GM21390 (cell line): ENCODE measurements at regions not wholly inside any gene's neighbourhood (a gene's known extent, or its start where the extent isn't known, plus 50 kb on each side); places are given as distances from the start of the nearest gene placed in this dataset.

Source experiments
- ATAC-seq: cut with Tn5 transposase; IDR thresholded peaks from one replicate; pipeline ENCODE4 v1.9.1; 2021; ENCODE audit not compliant: unreplicated experiment

- ATAC-seq = no peak
Measured at GRCh38 chr6:77535172-77535571, 71.9 kb upstream of the HTR1B start.

- no peak for ATAC-seq
Measured at GRCh38 chr6:77536701-77537100, 73.4 kb upstream of the HTR1B start.

GRCh38 chr6:77543601-77544000 lies 80.3 kb upstream of the HTR1B start:
- no peak for ATAC-seq

- ATAC-seq = no peak
Measured at GRCh38 chr6:77548190-77548589, 84.9 kb upstream of the HTR1B start.

- ATAC-seq = no peak
Measured at GRCh38 chr6:77548662-77549366, 85.5 kb upstream of the HTR1B start.

- no peak for ATAC-seq
Measured at GRCh38 chr6:77551135-77551534, 87.8 kb upstream of the HTR1B start.

GRCh38 chr6:77561768-77562314 lies 91.0 kb upstream of the MEI4 start:
- ATAC-seq = no peak

- ATAC-seq = no peak
Measured at GRCh38 chr6:77565370-77565769, 87.5 kb upstream of the MEI4 start.

- no peak for ATAC-seq
Measured at GRCh38 chr6:77566235-77566634, 86.6 kb upstream of the MEI4 start.

GRCh38 chr6:77568570-77568969 lies 84.3 kb upstream of the MEI4 start:
- no peak for ATAC-seq

- no peak for ATAC-seq
Measured at GRCh38 chr6:77573843-77574242, 79.0 kb upstream of the MEI4 start.

GRCh38 chr6:77587963-77588362 lies 64.9 kb upstream of the MEI4 start:
- peak; percentile 67 for ATAC-seq
